Psoas muscle (tissue), 7 donors: ENCODE measurements at regions not wholly inside any gene's neighbourhood (a gene's known extent, or its start where the extent isn't known, plus 50 kb on each side); places are given as distances from the start of the nearest gene placed in this dataset.

ENCODE experiments used
- ATAC-seq, 4 donors: fragments of 200-7000 bp; cut with Tn5 transposase; one replicate each; pipeline ENCODE4 v1.9.1; 2020; ENCODE audit warnings: moderate library complexity in 3 of 4, mild to moderate bottlenecking in 2 of 4
- DNase-seq, 2 donors: peaks; one replicate each; pipeline ENCODE4 v3.0.0-alpha.2; 2020
- H3K27ac ChIP-seq: fragments of 200-600 bp; one replicate; pipeline ENCODE4 v1.8.0; 2022
- H3K27me3 ChIP-seq, 3 donors: fragments of 200-600 bp in 1 of 3; one replicate each; pipeline versions ENCODE4 v1.6.1 to v1.8.0; 2013 to 2022; ENCODE audit warnings: low read length in 2 of 3, mild to moderate bottlenecking in 2 of 3, moderate library complexity in 1 of 3; ENCODE audit not compliant: insufficient read depth in 3 of 3
- H3K36me3 ChIP-seq, 2 donors: fragments of 200-600 bp in 1 of 2; one replicate each; pipeline versions ENCODE4 v1.6.1 to v1.8.0; 2013 to 2022; ENCODE audit warnings: low read depth in 1 of 2, mild to moderate bottlenecking in 1 of 2, moderate library complexity in 1 of 2; ENCODE audit not compliant: insufficient read depth in 1 of 2
- H3K4me1 ChIP-seq: fragments of 200-600 bp; one replicate; pipeline ENCODE4 v1.8.0; 2022
- H3K4me3 ChIP-seq: fragments of 200-600 bp; one replicate; pipeline ENCODE4 v1.8.0; 2022; ENCODE audit warnings: mild to moderate bottlenecking
- H3K9me3 ChIP-seq: fragments of 200-600 bp; one replicate; pipeline ENCODE4 v1.8.0; 2022
- CTCF ChIP-seq: fragments of 200-600 bp; IDR thresholded peaks from one replicate; pipeline ENCODE4 v1.8.0; 2022; ENCODE audit warnings: antibody characterized with exemption
- WGBS, 3 donors: extraction: QIAGEN DNeasy Blood & Tissue Kit; methylation state at CpG; one replicate each; pipeline versions ENCODE4 v1.1.6 to v1.1.7; 2013; 5-methylcytosine and 5-hydroxymethylcytosine counted together
- intact Hi-C, 2 donors: fragments of 100-400 bp; cut with DNase I; formaldehyde crosslinking; loops; one replicate each; pipeline versions ENCODE4 v1.11.0 to v1.14.2; 2022
- donor health status: healthy with polysubstance abuse.
- donor health status: DM: no; HTN: no; CAD: no; lungs with moderate emphysema.
- donor health status: Bipolar disorder and iron deficiency.
- donor health status: healthy.
- donor health status: DM: yes; HTN: yes; CAD: no.
- donor health status: DM: no; HTN: no; CAD: no.
- donor health status: DM: yes; HTN: yes; CAD: no.

DNA sequence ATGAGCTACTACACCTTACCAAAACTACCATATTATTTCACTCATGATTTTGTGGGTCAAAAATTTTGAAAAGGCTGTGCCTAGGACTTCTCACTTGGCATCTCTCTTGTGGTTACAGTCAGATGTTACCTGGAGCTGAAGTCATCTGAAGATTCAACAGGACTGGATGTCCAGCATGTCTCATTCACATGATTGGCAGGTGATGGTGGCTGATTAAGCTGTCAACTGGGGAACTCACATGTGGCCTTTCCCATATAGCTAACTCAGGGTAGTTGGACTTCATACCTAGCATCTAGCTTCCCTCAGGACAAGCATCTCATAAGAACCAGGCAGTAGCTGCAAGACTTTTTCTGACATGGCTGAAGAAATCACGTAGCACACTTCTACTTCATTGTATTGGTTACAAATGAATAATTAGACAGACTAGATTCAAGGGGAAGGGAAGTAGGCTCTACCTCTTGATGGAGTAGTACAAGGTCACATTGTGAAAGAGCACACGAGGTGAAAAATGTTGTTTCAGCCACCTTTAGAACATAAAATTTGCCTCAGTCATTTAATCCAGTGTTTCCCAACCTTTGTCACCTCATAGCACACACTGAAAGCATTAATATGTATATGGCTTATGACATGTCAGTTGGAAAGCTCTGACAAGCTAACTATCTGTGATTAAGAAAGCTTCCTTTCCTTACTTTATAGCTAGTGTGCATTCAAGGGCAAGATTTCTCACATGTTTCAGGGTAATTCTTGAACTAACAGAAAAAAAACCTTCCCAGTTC, 68.0 kb upstream of the PTGFRN start:
- H3K4me3 ChIP-seq: no peak overlapping the region
- no peak overlapping the region for H3K27ac ChIP-seq
- no peak for ATAC-seq
- DNase-seq: no peak
- H3K27me3 ChIP-seq: peaks cover 0 to 4% (median 0%) of the 10 kb centered on the region in 3 donors
- 66 to 75% (median 72%) methylated on average over 2 of the region's 2 CpGs for WGBS, 3 donors
- no peaks in the 10 kb centered on the region for H3K4me1 ChIP-seq
- no peaks in the 10 kb centered on the region for H3K36me3 ChIP-seq
- no peaks in the 10 kb centered on the region for H3K9me3 ChIP-seq
- intact Hi-C loops: no loop called here
- TF ChIP-seq CTCF: no peak

GRCh38 chr1:116842654-116843053, 67.1 kb upstream of the PTGFRN start:
- 67 to 75% (median 74%) methylated on average over 4 of the region's 4 CpGs for WGBS, 3 donors
- intact Hi-C loops: no loop called here
- DNase-seq (no peak), ATAC-seq (no peak)
- Histone ChIP-seq H3K4me1 (no peaks in the 10 kb centered on the region), H3K9me3 (no peaks in the 10 kb centered on the region), H3K27me3 (peaks cover 0 to 4% (median 0%) of the 10 kb centered on the region in 3 donors), H3K4me3 (no peak overlapping the region), H3K36me3 (no peaks in the 10 kb centered on the region), H3K27ac (no peak overlapping the region)
- TF ChIP-seq CTCF: no peak

DNA sequence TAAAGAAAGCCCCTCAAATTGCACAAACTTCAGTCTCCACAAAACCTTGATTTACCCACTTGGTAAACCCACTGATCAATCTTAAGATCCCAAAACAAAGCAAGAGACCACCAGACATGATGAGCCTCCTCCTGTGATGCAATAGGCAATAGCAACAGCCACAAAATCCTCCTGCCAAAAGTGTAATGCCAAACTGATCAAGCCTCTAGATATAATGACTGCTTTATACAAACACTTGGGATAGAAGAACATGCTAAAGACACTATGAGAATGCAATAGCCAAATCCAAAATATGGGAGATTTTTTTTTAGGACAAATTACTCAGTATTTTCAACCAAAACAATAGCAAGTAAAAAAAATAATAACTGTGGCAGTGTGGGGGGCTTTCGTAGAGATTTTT, 64.9 kb upstream of the PTGFRN start:
- Histone ChIP-seq H3K4me3 (no peak overlapping the region), H3K9me3 (no peaks in the 10 kb centered on the region), H3K4me1 (no peaks in the 10 kb centered on the region), H3K27me3 (peaks cover 0 to 4% (median 0%) of the 10 kb centered on the region in 3 donors), H3K27ac (no peak overlapping the region), H3K36me3 (no peaks in the 10 kb centered on the region)
- DNase-seq (no peak), ATAC-seq (no peak)
- TF ChIP-seq CTCF: no peak
- 93 to 98% (median 98%) methylated on average over 1 of the region's 1 CpG for WGBS, 3 donors
- intact Hi-C loops: no loop called here

GRCh38 chr1:116847190-116847589, 62.5 kb upstream of the PTGFRN start:
- no peak for TF ChIP-seq CTCF
- Histone ChIP-seq H3K4me1 (no peaks in the 10 kb centered on the region), H3K36me3 (no peaks in the 10 kb centered on the region), H3K27ac (no peak overlapping the region), H3K27me3 (peaks cover 0 to 4% (median 0%) of the 10 kb centered on the region in 3 donors), H3K9me3 (no peaks in the 10 kb centered on the region), H3K4me3 (no peak overlapping the region)
- ATAC-seq: no peak
- intact Hi-C loops: no loop called here
- WGBS, 3 donors: 45 to 64% (median 47%) methylated on average over 2 of the region's 2 CpGs
- DNase-seq: no peak
